ENCODE measurements at regions not wholly inside any gene's neighbourhood (a gene's known extent, or its start where the extent isn't known, plus 50 kb on each side); places are given as distances from the start of the nearest gene placed in this dataset.

- no peak for TF ChIP-seq ZFX (IDR thresholded peaks at IDR 0.05)
Measured at GRCh38 chr10:15442056-15442455, 71.0 kb upstream of the FAM171A1 start.

DNA sequence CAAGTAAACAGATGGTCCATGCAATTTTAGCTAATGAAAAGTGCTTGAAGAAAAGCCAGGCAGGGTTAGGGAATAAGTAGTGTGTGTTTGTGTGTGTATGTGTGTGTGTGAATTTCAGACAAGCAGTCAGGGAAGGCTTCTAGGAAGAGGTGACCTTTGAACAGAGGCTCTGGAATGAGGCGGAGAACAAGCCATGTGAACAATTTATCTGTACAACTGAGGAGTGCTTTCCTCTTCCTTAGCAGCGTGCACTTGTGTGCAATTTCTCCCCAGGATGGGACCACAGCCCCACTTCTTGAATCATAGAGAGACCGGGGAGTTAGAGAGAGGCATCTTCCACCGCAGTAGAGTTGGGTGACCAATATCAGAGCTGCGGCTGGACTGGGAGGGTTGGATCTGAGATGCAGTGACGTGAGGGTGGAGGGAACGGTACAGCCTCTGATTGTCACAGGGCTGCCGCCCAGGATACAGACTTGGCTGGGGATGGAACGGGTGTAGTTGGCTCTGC, 69.2 kb upstream of the FAM171A1 start:
- no peak overlapping the region for H3K27ac ChIP-seq
- TF ChIP-seq, protein P1, sequence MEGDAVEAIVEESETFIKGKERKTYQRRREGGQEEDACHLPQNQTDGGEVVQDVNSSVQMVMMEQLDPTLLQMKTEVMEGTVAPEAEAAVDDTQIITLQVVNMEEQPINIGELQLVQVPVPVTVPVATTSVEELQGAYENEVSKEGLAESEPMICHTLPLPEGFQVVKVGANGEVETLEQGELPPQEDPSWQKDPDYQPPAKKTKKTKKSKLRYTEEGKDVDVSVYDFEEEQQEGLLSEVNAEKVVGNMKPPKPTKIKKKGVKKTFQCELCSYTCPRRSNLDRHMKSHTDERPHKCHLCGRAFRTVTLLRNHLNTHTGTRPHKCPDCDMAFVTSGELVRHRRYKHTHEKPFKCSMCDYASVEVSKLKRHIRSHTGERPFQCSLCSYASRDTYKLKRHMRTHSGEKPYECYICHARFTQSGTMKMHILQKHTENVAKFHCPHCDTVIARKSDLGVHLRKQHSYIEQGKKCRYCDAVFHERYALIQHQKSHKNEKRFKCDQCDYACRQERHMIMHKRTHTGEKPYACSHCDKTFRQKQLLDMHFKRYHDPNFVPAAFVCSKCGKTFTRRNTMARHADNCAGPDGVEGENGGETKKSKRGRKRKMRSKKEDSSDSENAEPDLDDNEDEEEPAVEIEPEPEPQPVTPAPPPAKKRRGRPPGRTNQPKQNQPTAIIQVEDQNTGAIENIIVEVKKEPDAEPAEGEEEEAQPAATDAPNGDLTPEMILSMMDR (conservative IDR thresholded peaks at IDR 0.05) = no peak
- TF ChIP-seq ZFX (IDR thresholded peaks at IDR 0.05) = no peak

More at GRCh38 chr10:15442056-15442455, 71.0 kb upstream of the FAM171A1 start:
- H3K27ac ChIP-seq = no peak overlapping the region; the same call in 1 of the 2 replicates

DNA sequence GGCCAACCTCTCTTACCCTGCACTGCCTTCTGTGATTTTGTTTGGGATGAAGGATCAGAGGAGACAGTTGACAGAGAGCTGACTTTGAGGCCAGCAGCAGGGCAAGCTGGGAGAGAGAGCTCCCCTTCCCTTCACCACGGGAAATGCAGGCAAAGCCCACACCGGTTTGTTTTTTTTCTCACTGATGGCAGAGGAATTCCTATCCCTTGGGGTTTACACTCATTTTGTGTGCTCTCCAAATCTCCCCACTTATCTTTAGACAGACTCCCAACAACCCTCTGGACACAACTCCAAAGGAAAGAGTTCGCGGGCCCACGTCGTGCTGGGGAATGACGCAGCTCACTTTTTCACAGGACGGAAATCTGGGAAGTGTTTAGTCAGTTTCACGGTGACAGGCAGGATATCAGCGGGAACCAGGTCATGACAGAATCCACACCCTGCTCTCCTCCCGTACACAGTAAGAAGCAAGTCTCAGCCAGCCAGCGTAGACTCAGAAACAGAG, 68.3 kb upstream of the FAM171A1 start:
- no peak overlapping the region for H3K27ac ChIP-seq

DNA sequence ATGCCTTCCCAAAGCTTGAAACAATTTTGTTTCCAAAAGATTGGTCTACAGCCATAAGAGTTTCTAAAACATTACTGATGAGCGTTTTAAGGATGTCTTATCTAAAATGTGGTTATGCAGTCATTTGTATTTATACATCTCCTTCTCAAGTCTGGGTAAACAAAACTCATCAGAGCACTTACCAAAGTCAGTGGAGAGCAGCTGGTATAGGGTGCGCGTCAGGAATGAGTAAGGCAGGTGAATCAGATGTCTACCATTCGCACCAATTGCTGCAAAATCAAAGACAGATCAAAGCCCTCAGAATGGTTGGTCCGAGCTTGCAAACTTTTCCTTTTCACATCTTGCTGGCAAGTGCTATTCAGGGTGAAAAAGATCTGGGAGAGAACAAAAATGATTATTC, 65.6 kb upstream of the FAM171A1 start:
- no peak overlapping the region for H3K27ac ChIP-seq
- TF ChIP-seq, protein P1 (conservative IDR thresholded peaks at IDR 0.05) = no peak
- TF ChIP-seq ZFX (IDR thresholded peaks at IDR 0.05) = no peak

More for the DNA sequence above, 68.3 kb upstream of the FAM171A1 start:
- no peak for TF ChIP-seq ZFX (IDR thresholded peaks at IDR 0.05)
- TF ChIP-seq, protein P1 (conservative IDR thresholded peaks at IDR 0.05) = no peak

DNA sequence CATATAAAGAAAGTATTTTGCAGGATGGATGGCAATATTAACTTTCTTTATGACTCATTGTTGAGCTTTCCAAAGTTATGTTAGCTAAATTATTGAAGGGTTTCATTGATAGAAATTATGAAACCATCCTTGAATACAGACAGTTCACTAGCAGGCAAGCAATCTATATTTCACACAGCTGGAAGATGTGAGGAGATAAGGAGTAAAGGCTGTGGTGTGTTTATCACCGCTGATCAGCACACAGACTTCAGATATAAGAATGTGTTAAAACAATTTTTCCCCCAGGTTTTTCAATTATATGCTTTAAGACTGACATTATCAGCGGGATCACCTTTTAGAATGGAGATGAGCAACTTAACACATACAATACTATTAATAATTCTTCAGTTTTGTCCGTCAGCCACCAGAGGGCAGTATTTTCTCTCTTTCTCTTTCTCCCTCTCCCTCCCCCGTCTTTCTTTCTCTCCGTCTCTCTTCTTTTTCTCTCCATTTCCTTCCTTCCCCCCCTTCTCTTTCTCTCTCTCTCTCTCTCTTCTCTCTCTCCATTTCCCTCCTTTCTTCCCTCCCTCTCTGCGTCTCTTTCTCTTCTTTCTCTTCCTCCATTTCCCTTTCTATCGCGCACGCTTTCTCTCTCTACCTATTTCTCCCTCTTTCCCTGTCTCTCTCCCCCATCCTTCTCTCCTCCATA, 62.9 kb upstream of the FAM171A1 start:
- TF ChIP-seq, protein P1 (conservative IDR thresholded peaks at IDR 0.05) = peak; percentile 76
- no peak for TF ChIP-seq ZFX (IDR thresholded peaks at IDR 0.05)

DNA sequence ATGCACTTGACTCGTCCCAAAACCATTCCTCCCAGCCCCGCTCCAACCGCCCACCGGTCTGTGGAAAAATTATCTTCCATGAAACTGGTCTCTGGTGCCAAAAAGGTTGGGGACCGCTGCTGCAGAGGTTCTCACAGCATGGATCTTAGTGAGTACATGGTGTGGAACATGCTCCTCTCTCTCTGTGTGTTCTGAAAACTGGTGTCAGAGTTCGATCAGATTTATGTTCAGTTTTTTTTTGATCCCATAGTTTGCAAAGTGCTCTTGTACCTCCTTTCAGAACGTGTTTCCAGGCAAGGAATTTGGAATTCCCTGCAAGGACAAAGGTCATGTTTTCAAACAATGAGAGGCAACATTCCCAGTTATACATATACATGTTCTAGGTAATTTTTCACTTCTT, 61.2 kb upstream of the FAM171A1 start:
- TF ChIP-seq, protein P1 (conservative IDR thresholded peaks at IDR 0.05) = no peak
- no peak for TF ChIP-seq ZFX (IDR thresholded peaks at IDR 0.05)
- no peak overlapping the region for H3K27ac ChIP-seq

More for the DNA sequence above, 62.9 kb upstream of the FAM171A1 start:
- no peak overlapping the region for H3K27ac ChIP-seq

GRCh38 chr10:15430969-15431771, 60.1 kb upstream of the FAM171A1 start:
- TF ChIP-seq, protein P1 (conservative IDR thresholded peaks at IDR 0.05) = no peak
- TF ChIP-seq ZFX (IDR thresholded peaks at IDR 0.05) = no peak
- no peak overlapping the region for H3K27ac ChIP-seq
